HG02973 (cell line): ENCODE measurements at regions not wholly inside any gene's neighbourhood (a gene's known extent, or its start where the extent isn't known, plus 50 kb on each side); places are given as distances from the start of the nearest gene placed in this dataset.
"Not testable (repeated sequence)": the region's sequence is repeated elsewhere in the genome, so short reads cannot be mapped to it uniquely, and the experiment has no call there.

Source experiments
- ATAC-seq: cut with Tn5 transposase; IDR thresholded peaks from one replicate; pipeline ENCODE4 v1.9.1; 2021; ENCODE audit warnings: moderate library complexity; ENCODE audit not compliant: unreplicated experiment

DNA sequence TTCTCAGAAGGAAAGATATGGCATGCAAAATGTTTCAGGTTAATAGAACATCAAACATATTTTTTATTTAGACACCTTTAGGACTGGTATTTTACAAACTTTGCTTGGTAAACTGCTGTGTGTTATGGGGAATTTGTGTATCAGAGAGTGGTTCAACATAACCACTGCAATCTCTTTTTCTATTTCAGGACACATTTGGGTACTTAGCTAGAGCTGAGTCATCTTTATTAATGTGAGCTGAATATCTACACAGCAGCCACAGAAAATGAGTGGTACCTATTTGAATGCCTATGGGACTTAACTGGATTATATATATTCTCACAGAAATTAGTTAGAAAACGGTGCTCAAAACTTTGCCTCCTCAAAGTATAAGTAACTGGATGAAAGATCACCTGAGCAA lies 179.8 kb downstream of the SPDYE17 start:
- ATAC-seq = not testable (repeated sequence)

DNA sequence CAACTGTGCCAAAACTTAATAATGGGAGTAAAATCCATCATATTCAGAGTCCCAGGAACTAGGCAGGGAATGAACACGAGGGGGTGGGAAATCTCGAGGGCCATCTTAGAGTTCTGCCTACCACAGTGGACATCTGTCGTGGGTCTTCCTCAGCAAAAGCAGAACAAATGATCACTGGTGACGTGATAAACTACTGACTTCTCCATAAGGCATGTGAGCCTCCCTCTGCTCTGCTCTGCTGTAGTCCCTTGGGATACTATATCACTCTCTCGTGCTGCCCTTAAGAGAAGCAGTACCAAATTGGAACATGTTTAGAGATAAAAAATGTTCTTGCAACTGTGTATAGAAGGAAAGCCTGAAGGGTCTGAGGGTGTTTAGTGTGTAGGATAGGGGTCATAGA lies 180.5 kb downstream of the SPDYE17 start:
- ATAC-seq = not testable (repeated sequence)

DNA sequence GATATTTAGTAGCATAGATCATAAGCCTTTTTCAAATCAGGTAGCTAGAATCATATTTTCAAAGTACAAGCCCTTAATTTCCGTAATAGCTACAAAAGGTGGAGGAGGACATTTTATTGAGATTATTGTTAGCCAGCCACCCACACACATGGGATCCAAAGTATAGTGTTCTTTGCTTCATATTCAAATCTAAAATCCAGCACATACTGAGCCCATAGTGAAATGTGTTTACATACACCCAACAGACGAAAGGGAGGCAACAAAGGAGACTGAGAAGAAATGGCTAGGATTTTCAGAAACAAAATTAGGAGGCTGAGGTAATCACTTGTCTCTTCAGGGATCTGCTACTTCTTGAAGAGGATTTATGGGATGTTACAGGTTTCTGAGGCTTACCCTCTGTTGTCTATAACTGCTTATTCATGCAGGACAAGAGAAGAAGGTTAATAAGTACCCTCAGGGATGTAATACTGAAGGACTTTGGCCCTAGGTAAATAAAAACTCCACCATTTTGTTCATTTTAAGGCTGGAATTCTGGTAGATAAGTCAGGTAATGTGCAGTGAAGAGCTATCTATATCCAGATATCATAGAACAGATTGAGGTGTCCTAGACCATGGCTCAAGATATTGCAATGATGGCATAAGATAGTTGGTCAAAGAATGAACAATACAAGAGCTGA lies 182.1 kb downstream of the SPDYE17 start:
- ATAC-seq = not testable (repeated sequence)

DNA sequence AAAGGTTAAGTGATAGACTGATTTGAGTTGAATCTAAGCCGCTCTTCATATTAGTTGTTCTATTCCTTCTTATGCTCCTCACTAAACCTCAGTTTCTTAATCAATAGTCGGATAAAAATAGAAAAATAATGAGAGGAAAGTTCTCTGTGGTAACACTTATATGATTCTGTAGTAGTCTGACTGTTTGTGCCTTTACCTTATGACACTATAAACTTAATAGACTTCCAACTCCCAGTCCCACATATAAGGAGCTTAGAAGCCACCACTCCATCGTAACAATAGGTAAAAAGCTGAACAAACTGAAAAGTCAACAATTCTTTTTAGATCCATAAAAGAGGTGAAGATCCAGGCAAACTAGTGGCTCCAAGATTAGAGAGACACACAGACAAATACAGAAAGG lies 192.3 kb downstream of the SPDYE17 start:
- ATAC-seq = not testable (repeated sequence)

DNA sequence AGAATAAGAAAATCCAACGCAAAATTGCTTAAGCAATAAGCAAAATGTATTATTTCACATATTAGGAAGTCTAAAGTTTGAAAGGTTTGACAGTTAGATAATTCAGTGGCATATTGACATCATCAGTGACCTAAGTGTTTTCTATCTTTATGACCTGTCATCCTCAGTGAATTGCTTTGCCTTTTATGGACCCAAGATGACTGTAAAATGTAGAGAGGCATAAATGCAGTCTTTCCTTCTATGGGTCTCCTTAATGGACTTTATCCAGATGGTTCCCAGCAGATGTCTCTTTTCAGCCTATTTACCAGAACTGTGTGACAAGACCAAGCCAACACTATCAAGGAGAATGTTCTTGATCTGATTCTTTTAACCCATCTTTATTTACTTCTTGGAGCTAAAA lies 192.9 kb downstream of the SPDYE17 start:
- not testable (repeated sequence) for ATAC-seq

DNA sequence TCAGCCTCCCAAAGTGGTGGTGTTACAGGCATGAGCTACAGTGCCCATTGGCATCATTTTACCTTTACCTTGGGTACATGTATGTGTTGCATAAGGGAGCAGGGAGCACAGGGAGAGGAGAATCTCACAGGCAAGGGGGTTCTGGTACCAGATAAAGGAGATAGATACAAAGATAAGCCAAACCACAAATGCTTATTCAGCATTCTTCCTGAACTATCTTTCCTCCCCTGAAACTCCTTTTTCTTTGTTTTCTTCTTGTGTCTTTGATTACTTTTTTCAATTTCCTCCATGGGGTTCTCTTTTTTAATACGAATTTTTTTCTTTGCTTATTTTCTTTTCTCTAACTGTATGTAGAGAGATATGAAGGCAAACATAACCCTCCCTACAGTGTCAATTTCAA lies 193.8 kb downstream of the SPDYE17 start:
- ATAC-seq = not testable (repeated sequence)

DNA sequence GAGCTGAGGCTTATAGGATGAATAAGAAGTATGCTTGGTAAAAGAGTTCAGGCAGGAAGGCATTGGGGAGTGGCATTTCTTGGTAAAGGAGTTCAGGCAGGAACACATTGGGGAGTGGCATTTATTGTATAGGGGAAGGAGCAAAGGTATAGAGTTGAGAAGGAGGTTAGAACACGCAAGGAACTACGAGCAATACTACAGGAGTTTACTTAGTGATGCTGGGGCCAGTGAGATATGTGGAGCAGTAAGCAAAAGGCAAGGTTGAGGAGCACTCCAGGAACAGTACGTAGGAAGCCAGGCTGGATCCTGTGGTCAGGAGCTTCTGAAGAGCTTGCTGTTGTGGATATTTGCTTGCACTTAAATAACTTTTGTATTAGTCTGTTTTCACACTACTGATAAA lies 202.2 kb upstream of the POMZP3 start:
- not testable (repeated sequence) for ATAC-seq

DNA sequence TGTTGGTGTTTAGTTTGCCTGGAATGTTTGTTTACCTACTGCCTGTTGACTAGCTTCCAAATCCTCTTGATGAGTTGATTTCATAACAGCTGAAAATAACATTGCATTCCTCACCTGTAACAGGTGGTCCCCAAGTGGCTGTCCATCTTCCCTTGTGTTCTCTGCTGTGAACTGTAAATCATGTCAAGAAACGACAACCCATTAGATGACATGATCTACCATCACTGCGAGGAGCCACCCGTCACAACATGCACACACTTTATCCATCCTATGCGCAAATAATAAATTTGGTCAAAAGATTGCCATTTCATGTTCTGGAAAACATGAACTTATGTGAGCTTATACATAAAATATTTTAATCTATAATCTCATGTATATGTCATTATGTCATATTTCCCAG lies 199.1 kb upstream of the POMZP3 start:
- not testable (repeated sequence) for ATAC-seq

DNA sequence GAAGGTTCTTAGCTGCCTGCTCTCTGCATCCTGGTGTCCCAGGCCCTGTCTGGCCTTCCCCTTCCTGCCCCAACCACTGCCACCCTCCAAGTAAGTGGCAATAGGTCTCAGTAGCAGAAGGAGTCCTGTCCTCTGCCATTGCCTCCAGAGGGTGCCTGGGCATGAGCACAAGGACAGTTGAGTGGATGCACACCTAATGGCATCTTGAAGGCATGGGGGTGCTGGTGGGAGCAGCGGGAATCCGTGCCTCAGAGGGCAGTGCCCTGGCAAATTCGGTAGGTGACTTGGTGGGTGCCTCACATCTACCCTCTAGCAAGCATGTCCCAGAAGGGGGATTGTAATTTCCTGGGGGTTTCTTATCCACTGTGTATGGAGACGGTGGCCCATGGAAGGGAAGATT lies 182.8 kb upstream of the POMZP3 start:
- not testable (repeated sequence) for ATAC-seq

DNA sequence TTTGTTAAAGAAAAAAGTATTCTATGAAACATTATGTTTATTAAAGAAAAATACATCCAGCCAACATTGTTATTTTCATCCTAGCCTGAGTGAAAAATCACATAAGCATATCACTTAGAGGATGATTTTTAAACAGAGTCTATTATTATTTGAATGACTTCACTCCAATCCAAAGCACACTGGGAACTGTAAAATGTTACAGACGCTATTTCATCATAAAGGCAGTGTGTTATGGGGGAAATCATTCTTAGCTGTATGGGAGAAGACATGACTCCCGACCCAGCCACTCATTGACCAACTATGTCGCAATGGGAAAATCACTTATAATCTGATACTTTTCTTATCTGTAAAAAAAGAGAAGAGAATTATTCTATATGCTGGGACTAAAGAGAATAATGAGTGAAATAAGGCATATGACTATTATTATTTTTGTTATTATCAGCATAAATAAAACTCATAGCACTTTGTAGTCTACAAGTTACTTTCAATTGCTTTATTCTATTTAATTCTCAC lies 180.6 kb upstream of the POMZP3 start:
- ATAC-seq = not testable (repeated sequence)

DNA sequence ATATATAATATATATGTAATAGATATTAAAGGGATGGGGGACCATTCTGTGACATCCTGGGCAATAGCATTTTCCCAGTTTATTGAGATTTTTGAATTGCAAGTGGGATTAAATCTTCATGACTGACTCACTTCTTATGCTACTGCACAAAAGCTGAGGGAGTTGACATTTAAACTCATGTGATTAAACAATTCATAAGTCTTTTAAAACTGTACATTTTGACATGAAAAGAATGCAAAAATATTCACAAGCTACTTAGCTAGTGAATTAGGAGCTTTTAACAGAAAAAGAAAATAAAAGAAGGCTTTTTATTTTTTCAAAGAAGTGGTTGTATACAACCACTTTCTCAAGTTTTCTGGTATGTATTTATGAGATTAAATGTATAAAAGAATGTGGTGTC lies 179.4 kb upstream of the POMZP3 start:
- not testable (repeated sequence) for ATAC-seq

DNA sequence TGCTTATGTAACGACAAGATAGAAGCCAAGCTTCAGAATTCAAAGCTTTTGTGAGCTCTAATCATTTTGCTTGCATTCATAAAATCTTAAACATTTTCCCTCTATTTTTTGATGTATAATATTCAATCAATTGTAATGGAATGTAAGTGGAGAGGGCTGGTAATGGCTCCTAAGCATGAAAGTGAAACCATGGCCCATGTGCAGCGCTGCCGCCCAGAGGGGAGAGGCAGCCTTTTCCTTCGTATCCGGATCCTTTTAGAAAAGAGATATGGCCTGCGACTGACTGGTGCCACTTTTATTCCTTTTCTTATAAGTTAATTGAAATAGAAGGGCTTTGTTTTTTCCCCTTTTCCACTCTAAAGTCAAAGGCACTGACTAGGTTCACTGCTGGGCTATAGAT lies 178.9 kb upstream of the POMZP3 start:
- not testable (repeated sequence) for ATAC-seq

DNA sequence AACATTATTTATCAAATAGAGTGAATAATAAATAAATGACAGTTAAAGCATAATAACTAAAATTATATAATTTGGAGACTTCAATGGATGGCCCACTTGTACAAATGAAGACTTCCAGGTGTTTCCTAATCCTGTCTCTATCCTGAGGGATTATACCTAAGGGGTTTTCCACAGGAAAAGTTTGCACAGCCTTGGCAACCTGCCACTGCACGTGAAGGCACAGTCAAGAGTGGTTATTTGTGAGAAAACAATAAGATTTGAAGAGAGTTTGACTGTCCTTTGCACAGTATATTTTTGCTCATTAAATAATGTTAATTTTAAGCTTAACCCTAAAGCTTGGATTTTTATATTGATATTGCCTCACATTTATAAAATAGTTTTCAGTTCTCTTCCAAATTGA lies 178.2 kb upstream of the POMZP3 start:
- ATAC-seq = not testable (repeated sequence)

DNA sequence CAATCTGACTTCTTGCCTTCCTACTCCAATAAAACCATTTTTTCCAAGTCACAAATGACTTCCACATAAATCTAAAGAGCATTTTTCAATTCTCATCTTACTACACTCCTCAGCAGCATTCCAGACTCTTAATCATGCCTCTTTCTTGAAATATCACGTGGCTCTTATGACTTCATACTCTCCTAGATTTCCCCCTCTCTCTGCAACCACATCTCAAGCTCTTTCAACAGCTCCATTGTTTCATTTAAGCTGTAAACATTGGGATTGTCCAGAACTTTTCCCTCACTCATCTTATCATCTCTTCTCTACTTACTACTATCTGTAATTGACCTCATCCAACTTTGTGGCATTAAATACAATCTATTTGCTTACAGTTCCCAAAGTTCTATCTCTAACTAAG lies 170.6 kb upstream of the POMZP3 start:
- ATAC-seq = not testable (repeated sequence)

DNA sequence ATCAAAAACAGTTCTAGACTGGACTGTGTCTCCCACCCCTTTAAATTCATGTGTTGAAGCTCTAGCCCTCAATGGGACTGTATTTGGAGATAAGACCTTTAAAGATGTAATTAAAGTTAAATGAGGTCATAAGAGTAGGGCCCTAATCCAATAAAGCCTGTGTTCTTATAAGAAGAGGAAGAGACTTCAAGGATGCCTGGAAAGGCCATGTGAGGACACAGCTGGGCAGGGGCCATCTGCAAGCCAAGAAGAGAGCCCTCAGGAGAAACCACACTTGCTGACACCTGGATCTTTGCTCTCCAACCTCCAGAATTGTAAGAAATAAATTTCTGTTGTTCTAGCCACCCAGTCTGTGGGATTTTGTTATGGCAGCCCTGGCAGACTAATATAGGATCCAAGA lies 153.6 kb upstream of the POMZP3 start:
- not testable (repeated sequence) for ATAC-seq

DNA sequence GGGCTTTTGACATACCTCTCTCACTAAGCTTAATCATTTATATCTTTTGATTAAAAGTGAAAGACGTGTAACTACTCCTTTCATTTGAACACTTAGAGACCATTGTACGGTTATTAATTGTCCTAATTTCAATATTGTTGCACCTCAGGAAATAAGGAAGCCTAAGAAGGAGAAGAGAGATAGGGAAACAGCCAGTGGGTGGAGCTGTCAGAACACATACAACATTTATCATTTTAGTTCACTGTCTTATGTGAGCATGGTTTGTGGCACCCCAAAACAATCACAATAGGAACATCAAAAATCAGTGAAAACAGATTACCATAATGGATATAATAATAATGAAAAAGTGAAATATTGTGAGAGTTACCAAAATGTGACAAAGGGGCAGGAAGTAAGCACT lies 147.2 kb upstream of the POMZP3 start:
- not testable (repeated sequence) for ATAC-seq

DNA sequence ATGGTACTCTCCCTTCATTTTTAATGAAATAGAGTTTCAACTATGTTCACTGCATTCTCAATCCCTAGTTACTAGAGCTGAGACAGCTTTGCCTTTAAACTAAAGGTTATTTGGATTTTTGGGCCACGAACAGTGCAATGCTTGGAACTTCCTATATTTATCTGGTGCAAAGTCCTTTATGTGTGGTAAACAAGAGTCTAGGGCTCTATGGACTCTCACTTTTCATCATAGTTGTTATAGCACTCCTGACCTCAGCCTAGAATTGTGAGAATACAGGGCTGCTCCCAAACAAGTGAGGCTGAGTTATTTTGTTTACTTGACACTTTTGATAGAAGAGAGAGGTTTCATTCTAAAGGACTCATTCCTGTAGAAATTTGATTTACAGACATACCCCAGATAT lies 144.9 kb upstream of the POMZP3 start:
- ATAC-seq = not testable (repeated sequence)

DNA sequence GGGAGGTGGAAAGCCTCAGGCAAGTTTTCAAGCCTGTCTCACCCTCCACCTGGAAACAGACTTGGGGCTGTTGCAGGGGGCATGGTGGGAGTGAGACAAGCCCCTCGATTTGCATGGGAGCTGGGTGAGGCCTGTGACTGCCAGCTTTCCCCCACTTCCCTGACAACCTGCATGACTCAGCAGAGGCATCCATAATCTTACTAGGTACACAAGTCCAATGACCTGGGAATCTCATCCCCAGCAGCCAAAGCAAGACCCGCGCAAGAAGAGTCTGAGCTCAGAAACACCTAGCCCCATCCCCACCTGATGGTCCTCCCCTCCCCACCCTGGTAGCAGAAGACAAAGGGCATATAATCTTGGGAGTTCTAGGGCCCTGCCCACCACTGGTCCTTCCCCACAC lies 136.9 kb upstream of the POMZP3 start:
- ATAC-seq = not testable (repeated sequence)

DNA sequence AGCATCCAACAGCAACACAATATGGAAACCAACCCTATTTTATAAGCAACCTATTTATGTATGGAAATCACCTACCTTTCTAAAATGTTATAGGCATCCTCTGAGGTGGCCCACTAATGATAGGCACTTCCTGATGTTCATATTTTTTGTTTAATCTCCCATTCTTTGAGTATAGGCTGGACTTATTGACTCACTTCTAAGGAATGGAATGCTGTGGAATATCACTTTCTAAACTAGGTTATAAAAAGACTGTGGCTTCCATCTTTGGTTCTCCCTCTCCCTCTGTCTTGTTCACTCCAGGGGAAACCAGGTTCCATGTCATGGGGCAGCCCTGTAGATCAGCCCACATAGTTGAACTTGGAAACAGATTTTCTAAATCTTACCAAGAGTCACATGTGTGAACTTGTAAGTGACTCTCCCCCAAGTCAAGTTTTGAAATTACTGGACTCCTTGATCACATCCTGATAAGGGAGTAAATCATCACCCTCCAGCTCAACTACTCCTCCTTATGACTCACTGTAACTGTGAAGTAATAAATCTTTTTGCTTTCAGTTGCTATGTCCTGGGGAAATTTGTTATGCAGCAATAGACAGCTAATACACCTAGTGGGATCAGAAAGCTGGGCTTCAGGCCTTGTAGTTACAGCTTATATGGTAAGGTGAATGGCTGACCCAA lies 133.6 kb upstream of the POMZP3 start:
- ATAC-seq = not testable (repeated sequence)

DNA sequence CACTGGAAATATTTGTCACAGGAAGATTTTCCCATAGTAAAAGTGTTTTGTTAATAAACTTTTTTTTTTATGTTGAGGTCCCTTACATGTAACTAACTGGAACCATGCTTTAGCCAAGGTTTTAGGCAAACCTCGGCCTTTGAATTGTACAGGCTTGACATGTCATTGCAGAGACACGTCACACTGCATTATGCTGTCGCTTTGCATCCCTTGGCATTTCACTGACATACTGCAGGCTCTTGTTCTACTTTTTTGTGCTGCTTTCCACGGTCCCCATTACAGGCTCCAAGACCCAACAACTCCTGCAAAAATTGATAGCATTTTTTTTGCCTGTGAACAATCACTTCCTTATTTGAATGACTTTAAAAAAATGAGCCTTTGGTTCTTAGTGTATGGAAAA lies 112.5 kb upstream of the POMZP3 start:
- not testable (repeated sequence) for ATAC-seq

DNA sequence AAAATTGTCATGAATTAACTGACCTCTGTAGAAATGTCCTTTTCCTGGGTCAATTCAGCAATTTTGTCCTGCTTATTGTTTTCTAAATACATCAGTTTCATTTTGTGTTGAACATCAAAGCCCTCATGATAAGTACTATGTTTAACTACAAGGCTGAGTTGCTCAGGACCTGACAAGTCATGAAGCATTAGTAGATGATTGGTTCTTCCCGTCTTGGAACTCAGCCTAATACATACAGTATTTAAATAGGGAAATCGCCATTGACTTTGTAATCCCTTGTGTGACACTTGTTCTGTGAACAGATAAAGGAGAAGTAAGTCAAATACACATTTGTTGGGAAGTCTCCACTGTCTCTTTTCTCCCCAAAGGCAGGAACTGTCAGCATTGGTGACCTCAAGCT lies 109.6 kb upstream of the POMZP3 start:
- not testable (repeated sequence) for ATAC-seq

DNA sequence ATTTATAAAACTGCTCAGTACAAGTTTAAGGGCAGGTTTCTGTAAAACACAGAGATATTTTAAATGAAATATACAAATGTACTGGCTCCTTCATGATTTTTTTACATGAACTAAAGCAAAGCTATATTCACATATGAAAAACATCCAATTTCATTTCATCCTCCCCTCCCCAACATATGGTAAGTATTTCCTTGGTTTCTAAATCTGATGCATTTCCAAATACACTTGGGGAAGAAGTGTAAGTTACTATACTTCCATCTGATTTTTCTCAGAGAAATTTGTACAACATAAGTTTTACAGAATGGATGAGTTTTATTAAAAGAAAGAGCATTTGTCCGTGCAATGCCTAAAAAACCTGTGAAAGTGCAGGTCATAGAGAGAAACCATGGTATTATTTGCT lies 109.0 kb upstream of the POMZP3 start:
- not testable (repeated sequence) for ATAC-seq
